GM19035 (cell line): ENCODE measurements at regions not wholly inside any gene's neighbourhood (a gene's known extent, or its start where the extent isn't known, plus 50 kb on each side); places are given as distances from the start of the nearest gene placed in this dataset.
"Not testable (repeated sequence)": the region's sequence is repeated elsewhere in the genome, so short reads cannot be mapped to it uniquely, and the experiment has no call there.

ENCODE experiments used
- ATAC-seq: cut with Tn5 transposase; IDR thresholded peaks from one replicate; pipeline ENCODE4 v1.9.1; 2021; ENCODE audit not compliant: unreplicated experiment

DNA sequence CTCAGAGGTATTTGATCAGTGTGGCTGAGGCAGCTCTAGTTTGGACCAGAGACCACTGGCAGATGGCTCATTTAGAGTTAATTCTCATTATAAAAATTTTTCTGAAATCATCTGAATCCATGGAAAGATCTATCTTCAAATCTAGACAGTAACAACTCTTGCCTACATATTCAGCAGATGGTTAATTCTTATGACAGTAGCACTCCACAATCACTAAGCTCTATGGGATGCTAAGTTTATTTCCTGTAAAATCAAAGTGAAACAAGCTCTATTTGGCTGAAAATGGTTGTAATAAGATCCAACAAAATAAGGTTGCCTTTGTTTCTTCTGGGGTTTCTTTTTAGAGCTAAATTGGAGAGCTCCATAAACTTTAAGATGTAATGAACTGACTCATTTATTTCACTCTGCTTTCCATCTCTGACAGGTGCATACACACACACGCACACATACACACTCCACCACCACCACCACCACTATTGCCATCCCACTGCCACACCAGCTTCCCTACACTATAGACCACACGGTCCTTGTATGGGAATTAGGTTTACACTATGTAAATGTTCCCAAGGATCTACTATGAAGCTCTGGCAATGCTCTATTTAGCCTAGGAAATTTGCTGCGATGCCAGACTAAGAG, 293.1 kb downstream of the RPAP3 start:
- ATAC-seq: no peak

DNA sequence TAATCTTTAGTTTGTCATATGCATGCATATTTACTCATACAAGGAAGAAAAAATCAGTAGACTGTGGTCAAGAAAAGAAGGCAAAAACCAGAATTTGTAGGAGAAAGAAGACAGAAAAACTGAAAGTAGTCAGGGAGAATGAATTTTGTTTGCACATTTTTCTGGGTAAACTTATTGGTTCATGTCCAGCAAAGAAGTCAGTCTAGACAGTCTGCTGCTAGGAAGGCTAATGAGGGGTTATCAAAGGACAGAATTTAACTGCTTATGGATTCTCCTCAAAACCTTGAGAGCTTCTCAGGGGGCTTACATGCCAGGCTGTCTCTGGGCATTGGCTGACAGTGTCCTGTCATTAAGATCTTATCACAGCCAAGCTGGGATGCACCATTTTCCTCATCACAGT, 293.9 kb downstream of the RPAP3 start:
- no peak for ATAC-seq

DNA sequence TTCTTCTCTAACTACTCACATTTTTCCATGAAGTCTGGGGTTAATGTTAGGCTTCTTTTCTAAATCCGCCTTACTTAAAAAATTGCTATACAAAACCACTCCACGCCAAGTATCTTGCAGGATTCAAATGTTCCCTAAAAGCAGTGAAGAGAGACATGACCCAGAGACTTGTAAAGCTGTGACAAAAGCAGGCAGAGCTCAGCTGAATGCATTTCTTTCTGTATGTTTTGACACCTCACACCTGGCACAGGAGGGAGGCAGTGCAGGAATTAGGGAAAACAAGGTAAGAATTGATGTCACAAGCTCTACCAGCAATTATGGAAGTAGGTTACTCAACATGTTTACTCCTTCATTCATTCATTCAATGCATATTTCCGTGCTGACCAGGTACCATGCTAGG, 295.0 kb downstream of the RPAP3 start:
- ATAC-seq: no peak

DNA sequence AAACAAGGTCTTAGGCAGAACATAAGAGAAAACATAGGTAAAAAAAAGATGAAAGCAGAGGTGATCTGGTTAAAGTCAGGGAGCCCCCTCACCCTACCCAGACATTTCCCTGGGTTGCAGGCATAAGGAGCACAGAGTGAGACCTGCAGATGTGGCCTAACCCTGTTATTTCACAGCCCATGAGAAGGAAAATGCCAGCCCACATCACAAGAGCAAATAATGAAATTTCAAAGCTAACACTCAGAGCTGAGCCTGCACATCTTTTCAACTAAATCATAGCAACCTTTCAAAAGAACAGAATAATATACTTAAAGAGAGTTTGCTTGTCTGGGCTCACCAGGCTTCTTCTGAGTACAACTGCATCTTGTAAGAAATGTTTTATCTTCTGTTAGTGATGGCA, 295.4 kb downstream of the RPAP3 start:
- no peak for ATAC-seq

DNA sequence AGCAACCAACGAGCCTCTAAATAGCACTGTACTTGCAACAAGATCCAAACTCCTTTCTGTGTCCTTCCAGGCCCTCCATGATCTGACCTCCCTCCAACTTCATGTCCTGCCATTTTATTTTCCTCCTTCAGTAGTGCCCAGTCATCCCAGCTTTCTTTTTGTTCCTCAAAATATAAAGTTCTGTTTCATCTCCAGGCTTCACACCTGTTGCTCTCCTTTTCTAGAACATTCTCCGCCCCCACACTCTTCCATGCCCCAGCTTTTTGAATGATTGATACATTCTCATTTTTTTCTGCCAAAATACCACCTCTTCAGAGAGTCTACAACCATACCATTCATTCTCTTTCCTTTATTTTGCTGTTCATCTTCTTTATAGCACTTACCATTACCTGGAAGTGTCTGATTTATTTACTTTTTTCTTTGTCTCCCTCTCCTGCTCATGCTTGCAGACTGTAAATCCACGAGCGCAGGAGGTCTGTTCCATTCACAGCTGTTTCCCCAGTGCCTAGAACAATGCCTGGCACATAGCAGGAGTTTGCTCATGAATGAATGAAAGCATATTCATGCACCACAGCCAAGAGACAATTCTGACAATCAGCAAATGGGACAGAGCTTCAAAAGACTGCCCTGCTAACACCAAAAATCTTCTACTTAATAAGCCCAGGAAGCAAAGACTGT, 296.4 kb downstream of the RPAP3 start:
- no peak for ATAC-seq

DNA sequence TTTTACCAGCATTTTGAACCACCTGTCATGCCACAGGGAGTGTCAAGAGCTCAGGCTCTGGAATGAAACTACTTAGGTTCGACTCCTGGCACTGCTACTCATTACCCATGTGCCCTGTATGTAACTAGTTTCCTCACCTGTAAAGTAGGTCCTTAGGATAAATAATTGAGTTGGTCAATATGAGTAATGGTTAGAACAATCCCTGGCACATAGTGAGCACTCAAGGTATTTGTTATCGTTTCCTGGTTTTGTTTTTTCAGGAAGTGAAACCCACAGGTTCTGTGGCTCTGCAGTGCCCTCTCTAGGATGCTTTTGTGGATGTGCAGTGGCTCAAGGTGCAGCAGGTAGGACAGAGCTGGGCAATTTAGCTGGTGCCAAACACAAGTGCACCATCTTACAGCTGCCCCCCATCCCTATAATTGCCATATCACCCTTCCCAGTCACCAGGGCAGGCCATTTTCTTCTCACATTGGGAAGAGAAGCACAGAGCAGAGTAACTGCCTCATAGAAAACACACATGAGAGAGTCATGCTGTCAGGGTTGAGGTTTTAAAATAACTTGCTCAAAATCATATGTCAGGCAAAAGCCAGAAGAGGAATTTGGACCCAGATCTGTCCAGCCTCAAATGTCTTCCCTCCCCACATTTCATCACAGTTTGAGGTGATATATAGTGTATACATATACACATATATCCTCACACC, 297.5 kb downstream of the RPAP3 start:
- peak; percentile 91 for ATAC-seq

DNA sequence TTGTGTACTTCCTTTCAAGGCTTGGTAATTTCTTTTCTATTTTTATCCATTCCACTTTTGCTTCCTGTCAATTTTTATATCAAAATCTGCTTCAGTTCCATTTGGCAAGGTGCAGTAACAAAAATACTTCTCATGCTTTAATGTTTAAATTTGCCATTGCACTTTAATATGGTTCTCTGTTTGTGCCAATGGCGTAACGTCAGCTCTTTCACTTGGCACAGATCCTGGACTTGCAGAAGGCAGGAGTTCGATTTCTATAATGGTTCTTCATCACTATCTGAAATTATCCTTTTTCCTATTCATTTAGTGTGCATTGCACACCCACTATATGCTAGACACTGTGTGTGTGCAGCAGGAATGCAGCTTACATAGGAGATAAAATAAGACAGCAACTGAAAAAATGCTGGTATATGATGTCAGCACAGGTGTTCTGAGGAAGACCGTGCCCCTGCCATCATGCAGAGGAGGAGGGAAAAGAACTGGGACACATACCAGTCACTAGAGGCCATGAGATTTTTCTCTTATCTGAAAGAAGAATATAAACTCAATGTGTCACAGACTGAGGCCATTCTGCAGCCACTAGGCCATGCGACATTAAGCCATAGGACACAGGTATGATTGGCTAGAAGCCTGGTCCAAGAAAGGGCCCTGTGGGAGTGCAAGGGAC, 298.2 kb downstream of the RPAP3 start:
- no peak for ATAC-seq

DNA sequence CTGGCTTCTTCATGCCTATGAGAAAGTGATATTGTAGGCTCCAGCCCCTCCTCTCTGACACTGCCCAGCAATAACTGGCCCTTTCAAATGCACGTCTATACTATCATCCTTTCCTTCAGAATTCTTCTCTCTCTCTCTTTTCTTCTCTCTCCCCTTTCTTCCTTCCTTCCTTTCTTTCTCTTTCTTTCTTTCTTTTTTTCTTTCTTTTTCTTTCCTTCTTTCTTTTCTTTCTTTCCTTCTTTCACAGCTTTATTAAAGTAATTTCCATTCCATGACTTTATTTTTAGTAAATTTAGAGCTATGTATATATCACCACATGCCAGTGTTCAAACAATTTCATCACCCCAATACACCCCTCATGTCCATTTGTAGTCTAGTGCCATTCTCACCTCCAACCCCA, 302.1 kb downstream of the RPAP3 start:
- ATAC-seq: no peak

DNA sequence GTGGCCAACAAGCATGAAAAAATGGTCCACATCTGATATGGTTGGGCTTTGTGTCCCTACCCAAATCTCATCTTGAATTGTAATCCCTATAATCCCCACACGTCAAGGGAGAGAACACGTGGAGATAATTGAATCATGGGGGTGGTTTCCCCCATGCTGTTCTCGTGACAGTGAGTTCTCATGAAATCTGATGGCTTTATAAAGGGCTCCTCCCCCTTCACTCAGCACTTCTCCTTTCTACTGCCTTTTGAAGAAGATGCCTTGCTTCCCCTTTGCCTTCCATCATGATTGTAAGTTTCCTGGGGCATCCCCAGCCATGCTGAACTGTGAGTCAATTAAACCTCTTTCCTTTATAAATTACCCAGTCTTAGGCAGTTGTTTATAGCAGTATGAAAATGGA, 304.6 kb downstream of the RPAP3 start:
- not testable (repeated sequence) for ATAC-seq

DNA sequence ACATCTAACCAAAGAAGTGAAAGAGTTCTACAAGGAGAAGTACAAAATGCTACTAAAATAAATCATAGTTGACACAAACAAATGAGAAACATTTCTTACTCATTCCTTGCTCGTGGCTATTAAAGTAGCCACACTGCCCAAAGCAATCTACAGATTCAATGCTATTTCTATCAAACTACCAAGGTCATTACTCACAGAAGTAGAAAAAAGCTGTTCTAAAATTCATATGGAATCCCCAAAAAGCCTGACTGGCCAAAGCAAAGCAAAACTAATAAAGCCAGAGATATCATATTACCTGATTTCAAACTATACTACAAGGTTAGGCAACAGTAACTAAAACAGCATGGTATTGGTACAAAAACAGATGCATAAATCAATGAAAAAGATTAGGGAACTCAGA, 305.6 kb downstream of the RPAP3 start:
- ATAC-seq: no peak

DNA sequence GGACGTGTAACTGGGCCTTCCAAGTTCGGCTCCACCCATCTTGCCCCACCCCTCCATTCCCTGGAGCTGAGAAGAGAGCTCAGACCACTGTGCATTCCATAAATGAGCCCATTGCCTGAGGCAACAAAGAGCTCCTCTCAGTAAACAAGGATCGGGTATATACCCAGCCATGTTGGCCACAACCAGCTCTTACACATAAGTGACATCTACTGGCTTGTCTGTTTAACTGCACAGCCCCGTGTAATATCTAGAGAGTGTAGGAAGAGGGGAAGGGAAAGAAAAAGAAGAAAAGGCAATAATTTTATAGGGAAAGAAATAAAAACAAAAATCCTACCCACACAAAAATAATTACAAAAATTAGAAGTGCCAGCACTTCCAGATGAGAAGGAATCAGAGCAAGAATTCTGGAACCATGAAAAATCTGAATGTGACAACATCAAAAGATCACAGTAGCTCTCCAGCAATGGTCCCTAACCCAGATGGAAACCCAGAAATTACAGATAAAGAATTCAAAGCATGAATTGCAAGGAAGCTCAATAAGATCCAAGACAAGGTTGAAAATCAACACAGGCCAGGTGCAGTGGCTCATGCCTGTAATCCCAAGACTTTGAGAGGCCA, 308.1 kb downstream of the RPAP3 start:
- peak; percentile 65 for ATAC-seq

DNA sequence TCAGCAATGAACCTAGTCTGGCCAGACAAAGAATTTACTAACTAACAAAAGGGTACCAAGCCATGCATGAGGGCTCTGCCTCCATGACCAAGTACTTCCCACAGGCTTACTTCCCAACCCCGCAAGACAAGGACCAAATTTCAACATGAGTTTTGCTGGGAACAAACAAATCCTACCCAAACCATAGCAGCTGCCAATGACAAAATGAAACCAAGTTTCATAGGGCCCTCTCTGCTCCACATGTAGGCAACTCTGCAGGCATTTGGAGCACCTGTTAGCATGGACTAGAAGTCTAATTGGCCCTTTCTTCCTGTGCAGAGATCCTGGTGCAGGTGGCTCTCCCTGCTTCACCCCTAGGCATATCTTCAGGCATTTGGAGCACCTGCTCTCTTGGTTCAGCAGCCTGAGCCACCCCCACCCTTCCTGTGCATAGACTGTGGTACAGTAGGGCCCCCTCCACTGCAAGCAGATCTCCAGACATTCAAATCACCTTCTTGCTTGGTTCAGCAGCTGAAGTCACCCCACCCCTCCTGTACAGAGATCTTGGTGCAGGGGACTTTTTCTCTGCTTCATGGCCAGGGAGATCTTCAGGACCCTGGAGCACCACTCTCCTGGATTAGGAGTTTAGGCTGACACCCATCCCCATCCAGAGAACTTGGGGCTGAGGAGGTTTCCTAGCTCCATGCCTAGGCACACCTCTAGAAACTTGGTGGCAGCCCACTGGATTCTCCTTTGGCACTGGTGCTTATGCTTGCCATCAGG, 308.7 kb downstream of the RPAP3 start:
- ATAC-seq: no peak

DNA sequence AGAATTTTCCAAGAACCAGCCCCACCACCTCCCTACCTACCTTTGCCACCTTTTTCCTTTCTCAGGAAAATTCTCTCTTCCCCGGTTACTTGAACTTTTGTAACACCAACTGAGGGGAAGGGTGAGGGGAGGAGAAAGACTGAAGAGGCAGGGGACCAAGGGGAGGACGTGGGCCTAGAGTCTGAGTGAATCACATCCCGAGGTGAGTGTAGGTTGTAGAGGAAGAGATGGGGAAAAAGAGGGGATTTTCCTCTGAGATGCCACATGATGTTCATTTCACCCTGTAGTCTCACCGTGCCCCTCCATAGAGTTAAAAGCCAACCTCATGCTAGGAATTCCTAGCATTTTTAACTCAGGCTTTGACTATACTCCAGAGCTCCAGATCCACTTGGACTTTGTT, 311.8 kb downstream of the RPAP3 start:
- ATAC-seq: no peak

DNA sequence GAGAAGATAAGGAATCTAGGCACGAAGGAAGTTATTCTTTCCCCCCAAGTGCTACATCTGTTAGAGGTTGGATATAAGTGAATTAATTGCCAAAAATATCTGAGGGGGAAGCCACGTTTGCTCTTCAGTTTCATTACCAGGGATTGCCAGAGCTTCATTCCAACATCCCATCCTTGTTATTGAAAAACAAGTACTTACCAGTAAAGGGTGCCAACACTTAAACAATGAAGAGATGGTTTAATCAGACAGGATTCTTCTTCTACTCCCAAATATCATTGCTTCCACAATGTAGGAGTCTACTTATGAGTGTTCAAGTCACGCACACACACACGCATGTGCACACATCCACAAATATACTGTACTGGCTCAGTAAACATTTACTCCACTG, 312.4 kb downstream of the RPAP3 start:
- ATAC-seq: no peak

DNA sequence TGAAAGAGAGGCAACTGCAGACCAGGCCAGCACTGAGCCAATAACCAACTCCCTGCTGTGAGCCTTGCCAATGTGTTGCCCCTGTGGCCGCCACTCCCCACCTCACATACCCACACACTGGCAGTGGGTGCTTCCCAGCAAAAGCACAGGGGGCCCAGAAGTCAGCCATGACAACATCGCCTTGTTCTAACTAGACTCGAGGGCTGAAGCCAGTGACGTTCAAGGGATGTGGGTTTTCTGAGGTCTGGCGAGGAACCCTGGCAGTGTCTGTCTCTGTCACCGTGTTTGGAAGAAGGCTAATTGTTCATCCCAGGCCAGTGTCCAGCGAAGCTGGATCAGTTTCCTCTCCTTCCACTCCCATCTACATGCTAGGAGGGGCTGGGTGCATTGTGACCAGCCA, 311.8 kb upstream of the AMIGO2 start:
- no peak for ATAC-seq

DNA sequence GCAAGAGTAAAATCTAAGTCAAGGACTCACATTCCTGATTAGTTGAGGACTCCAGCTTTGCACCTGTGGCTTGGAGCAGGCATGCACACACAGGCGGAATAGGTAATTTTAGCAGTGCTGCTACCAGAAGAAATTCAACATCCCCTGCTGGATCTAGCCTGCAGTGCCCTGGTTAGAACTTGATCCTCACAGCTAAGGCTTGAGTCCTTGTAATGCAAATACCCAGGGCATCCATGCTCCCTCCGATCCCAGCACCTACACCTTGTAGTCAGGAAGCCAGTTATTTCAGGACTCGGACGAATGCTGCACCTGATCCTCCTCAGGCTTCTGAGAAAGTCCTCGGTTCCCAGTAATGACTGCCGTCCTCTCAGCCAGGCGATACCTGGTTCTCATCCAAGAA, 309.0 kb upstream of the AMIGO2 start:
- ATAC-seq: no peak

DNA sequence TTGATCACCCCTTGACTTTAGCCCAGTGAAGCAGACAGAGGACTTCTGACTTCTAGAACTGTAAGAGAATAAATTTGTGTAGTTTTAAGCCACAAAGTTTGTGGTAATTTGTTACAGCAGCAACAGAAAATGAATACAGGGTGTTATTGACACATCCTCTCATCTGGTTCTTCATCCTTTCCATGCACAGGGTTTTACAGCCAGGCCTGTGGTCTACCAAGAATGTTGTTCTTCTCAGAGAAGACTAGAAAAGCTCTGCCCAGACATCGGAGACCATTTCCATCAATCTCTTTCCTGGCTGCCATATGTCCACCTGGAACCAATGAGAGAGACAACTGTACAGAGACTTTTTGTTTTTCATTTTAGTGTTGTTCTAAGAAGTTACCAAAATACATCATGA, 308.2 kb upstream of the AMIGO2 start:
- no peak for ATAC-seq

DNA sequence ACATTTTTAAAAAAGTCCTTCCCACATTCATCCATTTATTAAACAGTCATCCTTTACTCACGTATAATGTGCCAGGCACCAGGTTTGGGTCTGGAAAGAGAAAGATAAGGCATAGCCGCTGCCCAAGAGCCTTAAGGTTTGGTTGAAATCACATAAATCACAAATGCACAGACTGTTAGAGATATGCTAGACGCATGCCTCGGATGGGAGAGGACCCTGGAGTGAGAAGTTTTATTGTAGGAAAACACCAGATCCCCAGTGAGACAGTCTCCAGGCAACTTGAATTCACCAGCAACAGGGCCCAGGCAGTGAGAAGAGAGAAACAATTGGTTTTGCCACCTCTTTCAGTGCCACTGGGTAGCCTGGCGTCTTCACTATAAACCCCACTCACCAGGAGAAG, 305.9 kb upstream of the AMIGO2 start:
- no peak for ATAC-seq

DNA sequence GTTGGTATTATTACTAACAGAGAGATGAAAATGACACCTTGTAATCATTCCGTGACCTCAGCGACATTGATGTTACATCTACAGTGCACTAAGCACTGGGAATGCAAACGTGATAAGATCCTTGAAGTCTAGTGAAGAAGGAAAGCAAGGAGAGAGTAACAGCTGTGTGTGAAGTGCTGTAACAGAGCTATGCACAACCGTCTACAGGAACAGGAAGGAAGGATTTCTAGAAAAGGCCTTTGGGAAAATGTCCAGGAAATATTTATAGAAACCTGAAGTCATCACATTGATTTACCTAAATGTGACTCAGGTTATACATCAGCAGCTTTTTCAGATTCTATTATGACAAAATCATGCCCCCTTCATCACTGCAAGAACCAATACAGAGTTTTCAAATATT, 304.2 kb upstream of the AMIGO2 start:
- ATAC-seq: no peak

DNA sequence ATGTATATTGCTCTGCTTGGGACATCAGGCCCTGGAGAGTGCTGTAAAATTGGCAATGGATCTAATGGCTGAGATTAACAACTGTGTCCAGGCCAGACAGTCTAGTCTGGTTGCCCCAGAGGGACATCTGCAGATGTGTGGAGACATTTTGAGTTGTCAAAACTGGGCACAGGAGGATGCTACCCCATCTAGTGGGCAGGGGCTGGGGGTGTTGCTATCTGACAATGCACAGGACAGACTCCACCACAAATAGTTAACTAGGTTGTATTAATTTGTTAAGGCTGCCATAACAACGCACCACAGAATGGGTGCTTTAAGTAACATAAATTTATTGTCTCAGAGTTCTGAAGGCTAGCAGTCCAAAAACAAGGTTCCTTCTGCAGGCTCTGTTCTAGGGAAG, 302.5 kb upstream of the AMIGO2 start:
- no peak for ATAC-seq

DNA sequence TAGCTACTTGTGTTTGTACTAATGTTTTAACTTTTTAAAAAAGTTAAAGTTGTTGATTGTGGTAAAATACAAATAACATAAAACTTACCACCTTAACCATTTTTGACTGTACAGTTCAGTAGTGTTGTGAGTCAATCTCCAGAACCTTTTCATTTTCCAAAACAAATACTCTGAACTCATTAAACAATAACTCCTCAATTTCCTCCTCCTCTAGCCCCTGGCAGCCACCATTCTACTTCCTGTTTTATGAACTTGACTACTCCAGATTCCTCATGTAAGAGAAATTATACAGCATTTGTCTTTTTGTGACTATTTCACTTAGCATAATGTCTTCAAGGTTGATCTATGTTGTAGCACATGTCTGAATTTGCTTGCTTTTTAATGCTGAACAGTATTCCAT, 299.1 kb upstream of the AMIGO2 start:
- no peak for ATAC-seq
